ENCODE measurements at regions not wholly inside any gene's neighbourhood (a gene's known extent, or its start where the extent isn't known, plus 50 kb on each side); places are given as distances from the start of the nearest gene placed in this dataset.

- H3K4me1 ChIP-seq (ENCODE audit: control insufficient read depth, insufficient read depth, low read length), result no peaks in the 10 kb centered on the region
- H3K4me2 ChIP-seq (ENCODE audit: low read depth, low read length), result no peak overlapping the region
- no peak overlapping the region for H2AK5ac ChIP-seq (ENCODE audit: low read depth, low read length)
- H3K18ac ChIP-seq (ENCODE audit: low read depth, low read length), result no peak overlapping the region
- H2BK20ac ChIP-seq (ENCODE audit: low read depth, low read length), result no peak overlapping the region
- no peak overlapping the region for H4K91ac ChIP-seq (ENCODE audit: insufficient read depth, low read depth, low read length)
- H3K9ac ChIP-seq (ENCODE audit: low read depth, low read length), result no peak overlapping the region
- intact Hi-C loops (cut with micrococcal nuclease) (no loop called here), dilution Hi-C loops (cut with HindIII; ENCODE audit: low sequenced_read_pairs, unreplicated experiment) (no loop called here), in situ Hi-C loops (cut with MboI; ENCODE audit: low sequenced_read_pairs) (no loop called here)
- H2AFZ ChIP-seq (replicated peaks; ENCODE audit: low read length, poor library complexity), result no peak overlapping the region
- peaks cover 12% of the 10 kb centered on the region for H3K9me3 ChIP-seq (ENCODE audit: control insufficient read depth, insufficient read depth, low read length)
- H4K8ac ChIP-seq (ENCODE audit: low read depth in 2 of 2, low read length in 2 of 2), result no peak overlapping the region
- TF ChIP-seq RFX5 (IDR thresholded peaks at IDR 0.05; ENCODE audit: low read depth, low read length), result no peak
- TF ChIP-seq CEBPB (IDR thresholded peaks at IDR 0.05; ENCODE audit: low read depth, low read length), result no peak
- TF ChIP-seq CHD1 (IDR thresholded peaks at IDR 0.05; ENCODE audit: low read depth, low read length), result no peak
- no peak for TF ChIP-seq SMC3 (IDR thresholded peaks at IDR 0.05; ENCODE audit: low read depth, low read length)
- TF ChIP-seq MAZ (IDR thresholded peaks at IDR 0.05; ENCODE audit: borderline replicate concordance, low read depth, low read length), result no peak
- TF ChIP-seq MAFK (IDR thresholded peaks at IDR 0.05; ENCODE audit: low read depth, low read length), result no peak
- TF ChIP-seq, protein P1, sequence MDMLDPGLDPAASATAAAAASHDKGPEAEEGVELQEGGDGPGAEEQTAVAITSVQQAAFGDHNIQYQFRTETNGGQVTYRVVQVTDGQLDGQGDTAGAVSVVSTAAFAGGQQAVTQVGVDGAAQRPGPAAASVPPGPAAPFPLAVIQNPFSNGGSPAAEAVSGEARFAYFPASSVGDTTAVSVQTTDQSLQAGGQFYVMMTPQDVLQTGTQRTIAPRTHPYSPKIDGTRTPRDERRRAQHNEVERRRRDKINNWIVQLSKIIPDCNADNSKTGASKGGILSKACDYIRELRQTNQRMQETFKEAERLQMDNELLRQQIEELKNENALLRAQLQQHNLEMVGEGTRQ (IDR thresholded peaks at IDR 0.05; ENCODE audit: low read depth, low read length), result no peak
- no peak for TF ChIP-seq NFE2L2 (IDR thresholded peaks at IDR 0.05; ENCODE audit: low read depth, low read length)
- no peak for TF ChIP-seq MXI1 (IDR thresholded peaks at IDR 0.05; ENCODE audit: borderline replicate concordance, low read depth, low read length)
- TF ChIP-seq BHLHE40 (IDR thresholded peaks at IDR 0.05; ENCODE audit: low read depth, low read length), result no peak
- TF ChIP-seq RAD21 (IDR thresholded peaks at IDR 0.05; ENCODE audit: low read length), result no peak
- TF ChIP-seq ELK1 (IDR thresholded peaks at IDR 0.05; ENCODE audit: borderline replicate concordance, low read depth, low read length), result no peak
- no peak overlapping the region for H2BK15ac ChIP-seq (ENCODE audit: low read depth, low read length)
- H3K14ac ChIP-seq (replicated peaks; ENCODE audit: low read depth, low read length), result no peak overlapping the region
- no peak overlapping the region for H3K27ac ChIP-seq (ENCODE audit: insufficient read depth, low read length)
- no peaks in the 10 kb centered on the region for H3K36me3 ChIP-seq (ENCODE audit: control insufficient read depth, insufficient read depth, low read length)
- H3K4me3 ChIP-seq (ENCODE audit: insufficient read depth, low read depth, low read length), result no peak overlapping the region
- POLR2A ChIA-PET (ENCODE audit: unreplicated experiment), result no interaction called here
- DNase-seq (no peak), ATAC-seq (ENCODE audit: low read depth) (no peak)
- H3K4ac ChIP-seq (ENCODE audit: low read depth, low read length), result no peak overlapping the region
- H2BK5ac ChIP-seq (ENCODE audit: low read depth, low read length, poor library complexity, severe bottlenecking), result no peak overlapping the region
- BruUV-seq (replicated peaks), result no TSS peak
- no peak overlapping the region for H2BK120ac ChIP-seq (ENCODE audit: low read depth, low read length)
- no peaks in the 10 kb centered on the region for H3K9me1 ChIP-seq (ENCODE audit: insufficient read depth, low read length)
- H4K5ac ChIP-seq (ENCODE audit: low read depth, low read length), result no peak overlapping the region
- H2AK9ac ChIP-seq (replicated peaks; ENCODE audit: low read depth, low read length, poor library complexity), result no peak overlapping the region
- WGBS, 2 experiments (ENCODE audit: extremely low coverage in 2 of 2, insufficient read length in 1 of 2), result no CpG with 5 or more reads among the region's 1 CpG
- H3K79me1 ChIP-seq (ENCODE audit: low read depth in 1 of 2, low read length in 2 of 2), result no peaks in the 10 kb centered on the region
- H3K27me3 ChIP-seq (ENCODE audit: control insufficient read depth, insufficient read depth, low read length), result no peaks in the 10 kb centered on the region
- H3K56ac ChIP-seq (ENCODE audit: extremely low read depth, insufficient read depth, low read length), result no peak overlapping the region
- CTCF ChIA-PET, result no interaction called here
- no peak overlapping the region for H3K23ac ChIP-seq (ENCODE audit: low read depth, low read length)
- H4K20me1 ChIP-seq (ENCODE audit: insufficient read depth, low read length), result no peaks in the 10 kb centered on the region
Observed at GRCh38 chr11:97060184-97060583, 670.4 kb downstream of the JRKL start.

Data from IMR-90 (cell line).